H1 (cell line): ENCODE measurements at regions not wholly inside any gene's neighbourhood (a gene's known extent, or its start where the extent isn't known, plus 50 kb on each side); places are given as distances from the start of the nearest gene placed in this dataset.

Source experiments
- CHD2 ChIP-seq: IDR thresholded peaks from 2 replicates; pipeline ENCODE4 v1.6.1; 2012; ENCODE audit warnings: low read length, improper control_type of control experiment
- JUND ChIP-seq: IDR thresholded peaks from 2 replicates; pipeline ENCODE4 v1.6.1; 2011; ENCODE audit warnings: mild to moderate bottlenecking, improper control_type of control experiment, low read length
- TEAD4 ChIP-seq: IDR thresholded peaks from 2 replicates; pipeline ENCODE4 v1.6.1; 2012; ENCODE audit warnings: low read depth, low read length, inconsistent platforms, mixed read lengths
- TF ChIP-seq, protein P1 (sequence below): IDR thresholded peaks from 2 replicates; pipeline ENCODE4 v1.6.1; 2012; ENCODE audit warnings: inconsistent platforms

DNA sequence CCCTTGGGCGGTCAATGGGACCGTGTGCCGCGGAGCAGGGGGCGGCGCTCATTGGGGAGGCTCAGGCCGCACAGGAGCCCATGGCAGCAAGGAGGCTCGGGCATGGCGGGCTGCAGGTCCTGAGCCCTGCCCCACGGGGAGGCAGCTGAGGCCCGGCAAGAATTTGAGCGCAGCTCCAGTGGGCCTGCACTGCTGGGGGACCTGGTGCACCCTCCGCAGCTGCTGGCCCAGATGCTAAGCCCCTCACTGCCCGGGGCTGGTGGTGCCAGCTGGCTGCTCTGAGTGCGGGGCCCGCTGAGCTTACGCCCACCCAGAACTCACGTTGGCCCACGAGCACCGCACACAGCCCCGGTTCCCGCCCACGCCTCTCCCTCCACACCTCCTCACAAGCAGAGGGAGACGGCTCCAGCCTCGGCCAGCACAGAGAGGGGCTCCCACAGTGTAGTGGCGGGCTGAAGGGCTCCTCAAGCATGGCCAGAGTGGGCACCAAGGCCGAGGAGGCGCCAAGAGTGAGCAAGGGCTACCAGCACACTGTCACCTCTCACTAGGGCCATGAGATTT, 141.1 kb upstream of the OR13F1 start (continued):
- TF ChIP-seq CHD2 (no peak), JUND (no peak), TEAD4 (no peak)
- TF ChIP-seq, protein P1, sequence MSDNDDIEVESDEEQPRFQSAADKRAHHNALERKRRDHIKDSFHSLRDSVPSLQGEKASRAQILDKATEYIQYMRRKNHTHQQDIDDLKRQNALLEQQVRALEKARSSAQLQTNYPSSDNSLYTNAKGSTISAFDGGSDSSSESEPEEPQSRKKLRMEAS: no peak
